H9 (cell line): ENCODE measurements at regions not wholly inside any gene's neighbourhood (a gene's known extent, or its start where the extent isn't known, plus 50 kb on each side); places are given as distances from the start of the nearest gene placed in this dataset.

Source experiments
- DNase-seq: peaks from one replicate; pipeline ENCODE4 v3.0.0-alpha.2; 2017
- H2AFZ ChIP-seq: one replicate; pipeline ENCODE4 v1.6.1; 2013; ENCODE audit warnings: mild to moderate bottlenecking, low read length, control low read depth, moderate library complexity
- H2AK5ac ChIP-seq: 2 replicates; pipeline ENCODE4 v1.6.1; 2013; ENCODE audit warnings: low read length, control low read depth, mixed read lengths; ENCODE audit not compliant: insufficient read length
- H2BK120ac ChIP-seq: one replicate; pipeline ENCODE4 v1.6.1; 2013; ENCODE audit warnings: low read depth, mild to moderate bottlenecking, low read length, control low read depth, inconsistent platforms; ENCODE audit not compliant: poor library complexity, severe bottlenecking
- H2BK12ac ChIP-seq: 2 replicates; pipeline ENCODE4 v1.6.1; 2013; ENCODE audit warnings: low read length, control low read depth, mixed read lengths, low read depth; ENCODE audit not compliant: insufficient read length
- H2BK15ac ChIP-seq: 2 replicates; pipeline ENCODE4 v1.6.1; 2013; ENCODE audit warnings: low read depth, low read length, control low read depth
- H2BK20ac ChIP-seq: one replicate; pipeline ENCODE4 v1.6.1; 2013; ENCODE audit warnings: low read depth, mild to moderate bottlenecking, low read length, control low read depth, inconsistent platforms; ENCODE audit not compliant: poor library complexity, severe bottlenecking
- H2BK5ac ChIP-seq: 2 replicates; pipeline ENCODE4 v1.6.1; 2013; ENCODE audit warnings: low read length, control low read depth, mixed read lengths; ENCODE audit not compliant: insufficient read length
- H3K14ac ChIP-seq: 2 replicates; pipeline ENCODE4 v1.6.1; 2013; ENCODE audit warnings: low read length, control low read depth; ENCODE audit not compliant: insufficient read depth
- H3K18ac ChIP-seq: 2 replicates; pipeline ENCODE4 v1.6.1; 2013; ENCODE audit warnings: low read depth, mild to moderate bottlenecking, mixed read lengths, low read length, control low read depth; ENCODE audit not compliant: insufficient read length
- H3K23ac ChIP-seq: 2 replicates; pipeline ENCODE4 v1.6.1; 2013; ENCODE audit warnings: low read length, control low read depth, mixed read lengths, low read depth; ENCODE audit not compliant: insufficient read length
- H3K23me2 ChIP-seq: 2 replicates; pipeline ENCODE4 v1.6.1; 2013; ENCODE audit warnings: low read depth, mild to moderate bottlenecking, mixed read lengths, low read length, control low read depth; ENCODE audit not compliant: insufficient read length, poor library complexity, severe bottlenecking
- H3K27ac ChIP-seq: 2 replicates; pipeline ENCODE4 v1.5.1; 2013; ENCODE audit warnings: low read length, control low read depth, mixed read lengths, low read depth; ENCODE audit not compliant: insufficient read length
- H3K27me3 ChIP-seq: 2 replicates; pipeline ENCODE4 v1.6.1; 2013; ENCODE audit warnings: low read length, control low read depth, inconsistent platforms; ENCODE audit not compliant: insufficient read depth
- H3K4ac ChIP-seq: 2 replicates; pipeline ENCODE4 v1.6.1; 2013; ENCODE audit warnings: low read depth, mild to moderate bottlenecking, control low read depth, inconsistent platforms, low read length, moderate library complexity
- H3K4me1 ChIP-seq: 2 replicates; pipeline ENCODE4 v1.6.1; 2013; ENCODE audit warnings: low read length, control low read depth, inconsistent platforms; ENCODE audit not compliant: insufficient read depth
- H3K4me2 ChIP-seq: 2 replicates; pipeline ENCODE4 v1.6.1; 2013; ENCODE audit warnings: low read length, control low read depth, mixed read lengths; ENCODE audit not compliant: insufficient read length, insufficient read depth
- H3K56ac ChIP-seq: 2 replicates; pipeline ENCODE4 v1.6.1; 2013; ENCODE audit warnings: low read depth, mild to moderate bottlenecking, mixed read lengths, low read length, control low read depth; ENCODE audit not compliant: insufficient read length
- H3K79me1 ChIP-seq: 2 replicates; pipeline ENCODE4 v1.6.1; 2013; ENCODE audit warnings: low read depth, mild to moderate bottlenecking, moderate library complexity, low read length, control low read depth, inconsistent platforms; ENCODE audit not compliant: insufficient read depth, poor library complexity, severe bottlenecking
- H3K79me2 ChIP-seq: 2 replicates; pipeline ENCODE4 v1.6.1; 2013; ENCODE audit warnings: low read length, control low read depth, inconsistent platforms; ENCODE audit not compliant: insufficient read depth
- H3K9ac ChIP-seq: 2 replicates; pipeline ENCODE4 v1.6.1; 2013; ENCODE audit warnings: low read length, control low read depth, mixed read lengths; ENCODE audit not compliant: insufficient read length; ENCODE audit errors: extremely low read depth
- H3K9me3 ChIP-seq: one replicate; pipeline ENCODE4 v1.6.1; 2013; ENCODE audit warnings: low read depth, low read length, inconsistent platforms; ENCODE audit not compliant: control insufficient read depth
- H3T11ph ChIP-seq: one replicate; pipeline ENCODE4 v1.6.1; 2013; ENCODE audit warnings: mild to moderate bottlenecking, low read length, control low read depth, inconsistent platforms
- H4K20me1 ChIP-seq: one replicate; pipeline ENCODE4 v1.6.1; 2013; ENCODE audit not compliant: control insufficient read depth, insufficient read length, insufficient read depth
- H4K5ac ChIP-seq: 2 replicates; pipeline ENCODE4 v1.6.1; 2013; ENCODE audit warnings: low read depth, mild to moderate bottlenecking, mixed read lengths, low read length, control low read depth; ENCODE audit not compliant: insufficient read length
- H4K8ac ChIP-seq: replicated peaks from 2 replicates; pipeline ENCODE4 v1.6.1; 2013; ENCODE audit warnings: low read length, control low read depth, mixed read lengths, low read depth; ENCODE audit not compliant: insufficient read length
- H4K91ac ChIP-seq: 2 replicates; pipeline ENCODE4 v1.6.1; 2013; ENCODE audit warnings: low read depth, mild to moderate bottlenecking, moderate library complexity, mixed read lengths, low read length, control low read depth; ENCODE audit not compliant: insufficient read length
- H3K27ac Mint-ChIP-seq, 3 experiments: 2 replicates in 2 of 3; 3 replicates in 1 of 3; pipeline ENCODE4 v1.8.0; 2020 to 2021; ENCODE audit warnings: mixed read lengths in 3 of 3, mild to moderate bottlenecking in 1 of 3, moderate library complexity in 1 of 3
- H3K27me3 Mint-ChIP-seq: 2 replicates; pipeline ENCODE4 v1.8.0; 2021; ENCODE audit warnings: low read depth, mild to moderate bottlenecking, moderate library complexity, mixed read lengths
- H3K36me3 Mint-ChIP-seq, 3 experiments: 2 replicates in 2 of 3; 3 replicates in 1 of 3; pipeline ENCODE4 v1.8.0; 2020 to 2021; ENCODE audit warnings: low read depth in 3 of 3, mixed read lengths in 3 of 3; ENCODE audit not compliant: insufficient read depth in 1 of 3
- H3K4me1 Mint-ChIP-seq, 2 experiments: 2 replicates each; pipeline ENCODE4 v1.8.0; 2020; ENCODE audit warnings: mixed read lengths in 2 of 2
- H3K4me3 Mint-ChIP-seq, 2 experiments: 2 replicates in 1 of 2; 3 replicates in 1 of 2; pipeline ENCODE4 v1.8.0; 2020 to 2021; ENCODE audit warnings: mild to moderate bottlenecking in 2 of 2, mixed read lengths in 2 of 2, moderate library complexity in 1 of 2
- H3K9me3 Mint-ChIP-seq, 2 experiments: 2 replicates in 1 of 2; 3 replicates in 1 of 2; pipeline ENCODE4 v1.8.0; 2020; ENCODE audit warnings: mild to moderate bottlenecking in 2 of 2, mixed read lengths in 2 of 2, moderate library complexity in 1 of 2
- TF ChIP-seq, protein P1 (sequence below): fragments of 200-600 bp; sonication (generic); conservative IDR thresholded peaks from 3 replicates; pipeline ENCODE4 v1.8.0; 2021; ENCODE audit warnings: antibody characterized with exemption, mild to moderate bottlenecking

DNA sequence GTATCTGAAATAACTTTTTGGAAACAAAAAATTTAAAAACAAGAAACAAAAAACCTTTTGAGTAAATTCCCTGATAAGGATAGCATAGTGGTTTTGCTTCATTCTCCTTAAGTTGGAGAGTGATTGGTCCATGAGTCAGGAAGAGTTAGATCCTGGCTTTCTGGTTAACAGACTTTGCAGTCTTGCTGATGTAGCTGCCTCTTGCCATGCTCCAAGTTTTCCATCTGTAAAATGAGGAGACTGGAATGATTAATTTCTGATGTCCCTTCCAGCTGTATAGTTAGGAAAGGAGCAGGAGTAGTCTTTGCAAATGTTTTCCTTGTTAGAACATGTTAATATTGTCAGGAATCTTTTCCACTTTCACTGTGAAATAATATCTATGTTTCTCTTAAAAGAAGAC is 266.6 kb downstream of the DNAJB9 start:
- Mint-ChIP-seq H3K27ac (no peak overlapping the region), H3K36me3 (peaks cover 0 to 7% (median 4%) of the 10 kb centered on the region in 3 experiments; a peak in 3 of 7 replicates), H3K27me3 (no peaks in the 10 kb centered on the region), H3K4me1 (no peaks in the 10 kb centered on the region), H3K9me3 (peaks cover 11 to 14% of the 10 kb centered on the region in 2 experiments; a peak in 4 of 5 replicates), H3K4me3 (no peak overlapping the region)
- TF ChIP-seq, protein P1, sequence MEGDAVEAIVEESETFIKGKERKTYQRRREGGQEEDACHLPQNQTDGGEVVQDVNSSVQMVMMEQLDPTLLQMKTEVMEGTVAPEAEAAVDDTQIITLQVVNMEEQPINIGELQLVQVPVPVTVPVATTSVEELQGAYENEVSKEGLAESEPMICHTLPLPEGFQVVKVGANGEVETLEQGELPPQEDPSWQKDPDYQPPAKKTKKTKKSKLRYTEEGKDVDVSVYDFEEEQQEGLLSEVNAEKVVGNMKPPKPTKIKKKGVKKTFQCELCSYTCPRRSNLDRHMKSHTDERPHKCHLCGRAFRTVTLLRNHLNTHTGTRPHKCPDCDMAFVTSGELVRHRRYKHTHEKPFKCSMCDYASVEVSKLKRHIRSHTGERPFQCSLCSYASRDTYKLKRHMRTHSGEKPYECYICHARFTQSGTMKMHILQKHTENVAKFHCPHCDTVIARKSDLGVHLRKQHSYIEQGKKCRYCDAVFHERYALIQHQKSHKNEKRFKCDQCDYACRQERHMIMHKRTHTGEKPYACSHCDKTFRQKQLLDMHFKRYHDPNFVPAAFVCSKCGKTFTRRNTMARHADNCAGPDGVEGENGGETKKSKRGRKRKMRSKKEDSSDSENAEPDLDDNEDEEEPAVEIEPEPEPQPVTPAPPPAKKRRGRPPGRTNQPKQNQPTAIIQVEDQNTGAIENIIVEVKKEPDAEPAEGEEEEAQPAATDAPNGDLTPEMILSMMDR = no peak
- H4K20me1 ChIP-seq = no peaks in the 10 kb centered on the region
- no peak overlapping the region for H3K18ac ChIP-seq
- no peak overlapping the region for H2BK15ac ChIP-seq
- no peak overlapping the region for H4K8ac ChIP-seq
- no peak overlapping the region for H4K5ac ChIP-seq
- H3K27me3 ChIP-seq = no peaks in the 10 kb centered on the region
- no peaks in the 10 kb centered on the region for H3K79me2 ChIP-seq
- no peaks in the 10 kb centered on the region for H3K23me2 ChIP-seq
- no peak overlapping the region for H2AFZ ChIP-seq
- no peaks in the 10 kb centered on the region for H3K9me3 ChIP-seq
- no peak overlapping the region for H3K9ac ChIP-seq
- H3K56ac ChIP-seq = no peak overlapping the region
- no peak for DNase-seq
- no peak overlapping the region for H2BK5ac ChIP-seq
- no peak overlapping the region for H3K4ac ChIP-seq
- no peaks in the 10 kb centered on the region for H3K4me1 ChIP-seq
- no peak overlapping the region for H4K91ac ChIP-seq
- H3K4me2 ChIP-seq = no peak overlapping the region
- H2BK120ac ChIP-seq = no peak overlapping the region
- no peaks in the 10 kb centered on the region for H3K79me1 ChIP-seq
- H2BK20ac ChIP-seq = no peak overlapping the region
- H3K23ac ChIP-seq = no peak overlapping the region
- H3K14ac ChIP-seq = no peak overlapping the region
- H3K27ac ChIP-seq = no peak overlapping the region
- no peak overlapping the region for H3T11ph ChIP-seq
- H2BK12ac ChIP-seq = no peak overlapping the region
- H2AK5ac ChIP-seq = no peak overlapping the region
